OCI-LY1 (cell line): ENCODE measurements at regions not wholly inside any gene's neighbourhood (a gene's known extent, or its start where the extent isn't known, plus 50 kb on each side); places are given as distances from the start of the nearest gene placed in this dataset.

Experiments used
- H2AFZ ChIP-seq: fragments of 200-600 bp; sonication (generic), shearing (Covaris generic); 2 replicates; pipeline ENCODE4 v1.6.0; 2014; ENCODE audit warnings: antibody characterized with exemption, mild to moderate bottlenecking, low read length
- H3F3A ChIP-seq: fragments of 200-600 bp; sonication (generic), shearing (Covaris generic); 2 replicates; pipeline ENCODE4 v1.6.0; 2014; ENCODE audit warnings: mild to moderate bottlenecking, antibody characterized with exemption, low read length, moderate library complexity; ENCODE audit not compliant: insufficient read depth
- H3K27ac ChIP-seq: fragments of 200-600 bp; sonication (generic); 2 replicates; pipeline ENCODE4 v1.5.1; 2014; ENCODE audit warnings: low read length, mixed run types, mild to moderate bottlenecking, low read depth; ENCODE audit not compliant: poor library complexity, severe bottlenecking
- H3K27me3 ChIP-seq: fragments of 200-600 bp; sonication (generic); 2 replicates; pipeline ENCODE4 v1.6.0; 2014; ENCODE audit warnings: antibody characterized with exemption, mild to moderate bottlenecking, low read length, moderate library complexity; ENCODE audit not compliant: insufficient read depth
- H3K36me3 ChIP-seq: fragments of 200-600 bp; sonication (generic); 2 replicates; pipeline ENCODE4 v1.6.1; 2014; ENCODE audit warnings: mild to moderate bottlenecking, antibody characterized with exemption, low read length, moderate library complexity, mixed read lengths; ENCODE audit not compliant: insufficient read depth
- H3K4me1 ChIP-seq: fragments of 200-600 bp; sonication (generic); 2 replicates; pipeline ENCODE4 v1.5.1; 2014; ENCODE audit warnings: mild to moderate bottlenecking, low read length, moderate library complexity; ENCODE audit not compliant: insufficient read depth, severe bottlenecking
- H3K4me2 ChIP-seq: fragments of 200-600 bp; sonication (generic), shearing (Covaris generic); 2 replicates; pipeline ENCODE4 v1.6.1; 2014; ENCODE audit warnings: low read length
- H3K4me3 ChIP-seq: fragments of 200-600 bp; sonication (generic); 2 replicates; pipeline ENCODE4 v1.5.1; 2014; ENCODE audit warnings: low read length, low read depth, mild to moderate bottlenecking, mixed read lengths; ENCODE audit not compliant: poor library complexity, severe bottlenecking
- H3K79me2 ChIP-seq: fragments of 200-600 bp; shearing (Covaris generic); 2 replicates; pipeline ENCODE4 v1.6.1; 2016; ENCODE audit warnings: mixed run types, low read length, mixed read lengths; ENCODE audit not compliant: insufficient read depth
- H3K9ac ChIP-seq: fragments of 200-600 bp; sonication (generic), shearing (Covaris generic); 2 replicates; pipeline ENCODE4 v1.6.1; 2014; ENCODE audit warnings: mild to moderate bottlenecking, low read length, mixed read lengths
- H3K9me2 ChIP-seq: fragments of 200-600 bp; sonication (generic), shearing (Covaris generic); 2 replicates; pipeline ENCODE4 v1.6.1; 2014; ENCODE audit warnings: low read depth, mild to moderate bottlenecking, low read length, mixed read lengths
- H3K9me3 ChIP-seq: fragments of 200-600 bp; shearing (Covaris generic); 2 replicates; pipeline ENCODE4 v1.6.1; 2014; ENCODE audit warnings: low read length, mixed read lengths
- H4K20me1 ChIP-seq: fragments of 200-600 bp; sonication (generic), shearing (Covaris generic); 2 replicates; pipeline ENCODE4 v1.6.0; 2016; ENCODE audit warnings: mild to moderate bottlenecking, low read length; ENCODE audit not compliant: insufficient read depth
- CTCF ChIP-seq: fragments of 200-600 bp; sonication (generic), shearing (Covaris generic); IDR thresholded peaks from 2 replicates; pipeline ENCODE4 v1.5.1; 2017; ENCODE audit warnings: mild to moderate bottlenecking, antibody characterized with exemption, low read length, moderate library complexity, mixed read lengths
- EZH2 ChIP-seq: fragments of 200-600 bp; sonication (generic), shearing (Covaris generic); IDR thresholded peaks from 2 replicates; pipeline ENCODE4 v1.8.0; 2017; ENCODE audit warnings: borderline replicate concordance, mixed run types, mild to moderate bottlenecking, antibody characterized with exemption, low read length, moderate library complexity, mixed read lengths

- Histone ChIP-seq H3K9ac (no peak overlapping the region), H3K27me3 (no peaks in the 10 kb centered on the region), H3K4me3 (no peak overlapping the region), H2AFZ (no peak overlapping the region), H3K79me2 (no peaks in the 10 kb centered on the region), H3K4me1 (no peaks in the 10 kb centered on the region), H3F3A (no peaks in the 10 kb centered on the region), H4K20me1 (no peaks in the 10 kb centered on the region), H3K4me2 (no peak overlapping the region), H3K9me2 (no peaks in the 10 kb centered on the region), H3K9me3 (no peaks in the 10 kb centered on the region), H3K36me3 (no peaks in the 10 kb centered on the region), H3K27ac (no peak overlapping the region)
- TF ChIP-seq CTCF (no peak), EZH2 (no peak)
These were observed 592.7 kb downstream of the XIRP2 start for GRCh38 chr2:167480986-167481309.

GRCh38 chr2:167480232-167480985, 592.1 kb downstream of the XIRP2 start:
- H3K79me2 ChIP-seq = no peaks in the 10 kb centered on the region
- H3K9me2 ChIP-seq = no peaks in the 10 kb centered on the region
- no peaks in the 10 kb centered on the region for H3K4me1 ChIP-seq
- no peaks in the 10 kb centered on the region for H3K9me3 ChIP-seq
- TF ChIP-seq CTCF (no peak), EZH2 (no peak)
- H3K27me3 ChIP-seq = no peaks in the 10 kb centered on the region
- H3K27ac ChIP-seq = no peak overlapping the region
- H3K4me2 ChIP-seq = no peak overlapping the region
- H3F3A ChIP-seq = no peaks in the 10 kb centered on the region
- H3K9ac ChIP-seq = no peak overlapping the region
- no peaks in the 10 kb centered on the region for H3K36me3 ChIP-seq
- H4K20me1 ChIP-seq = no peaks in the 10 kb centered on the region
- no peak overlapping the region for H2AFZ ChIP-seq
- H3K4me3 ChIP-seq = no peak overlapping the region

GRCh38 chr2:167478196-167478595, 589.9 kb downstream of the XIRP2 start:
- TF ChIP-seq EZH2 = no peak
- TF ChIP-seq CTCF = no peak
- H3F3A ChIP-seq = no peaks in the 10 kb centered on the region
- H3K4me2 ChIP-seq = no peak overlapping the region
- H3K9me3 ChIP-seq = no peaks in the 10 kb centered on the region
- no peak overlapping the region for H3K9ac ChIP-seq
- H3K27ac ChIP-seq = no peak overlapping the region
- no peak overlapping the region for H3K4me3 ChIP-seq
- H3K4me1 ChIP-seq = no peaks in the 10 kb centered on the region
- H3K36me3 ChIP-seq = no peaks in the 10 kb centered on the region
- no peaks in the 10 kb centered on the region for H4K20me1 ChIP-seq
- H3K27me3 ChIP-seq = no peaks in the 10 kb centered on the region
- H2AFZ ChIP-seq = no peak overlapping the region
- no peaks in the 10 kb centered on the region for H3K9me2 ChIP-seq
- H3K79me2 ChIP-seq = no peaks in the 10 kb centered on the region
